ENCODE measurements at regions not wholly inside any gene's neighbourhood (a gene's known extent, or its start where the extent isn't known, plus 50 kb on each side); places are given as distances from the start of the nearest gene placed in this dataset.

DNA sequence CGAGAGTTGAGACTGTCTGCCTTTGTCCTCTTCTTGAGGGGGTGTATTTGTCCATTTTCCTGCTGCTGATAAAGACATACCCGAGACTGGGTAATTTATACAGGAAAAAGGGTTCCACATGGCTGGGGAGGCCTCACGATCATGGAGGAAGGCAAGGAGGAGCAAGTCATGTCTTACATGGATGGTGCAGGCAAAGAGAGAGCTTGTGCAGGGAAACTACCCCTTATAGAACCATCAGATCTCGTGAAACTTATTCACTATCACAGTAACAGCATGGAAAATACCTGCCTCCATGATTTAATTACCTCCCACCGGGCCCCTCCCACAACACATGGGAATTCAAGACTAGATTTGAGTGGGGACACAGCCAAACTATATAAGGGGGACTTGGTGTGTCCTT lies 338.2 kb upstream of the TNRC6C start:
- TF ChIP-seq, protein P1, sequence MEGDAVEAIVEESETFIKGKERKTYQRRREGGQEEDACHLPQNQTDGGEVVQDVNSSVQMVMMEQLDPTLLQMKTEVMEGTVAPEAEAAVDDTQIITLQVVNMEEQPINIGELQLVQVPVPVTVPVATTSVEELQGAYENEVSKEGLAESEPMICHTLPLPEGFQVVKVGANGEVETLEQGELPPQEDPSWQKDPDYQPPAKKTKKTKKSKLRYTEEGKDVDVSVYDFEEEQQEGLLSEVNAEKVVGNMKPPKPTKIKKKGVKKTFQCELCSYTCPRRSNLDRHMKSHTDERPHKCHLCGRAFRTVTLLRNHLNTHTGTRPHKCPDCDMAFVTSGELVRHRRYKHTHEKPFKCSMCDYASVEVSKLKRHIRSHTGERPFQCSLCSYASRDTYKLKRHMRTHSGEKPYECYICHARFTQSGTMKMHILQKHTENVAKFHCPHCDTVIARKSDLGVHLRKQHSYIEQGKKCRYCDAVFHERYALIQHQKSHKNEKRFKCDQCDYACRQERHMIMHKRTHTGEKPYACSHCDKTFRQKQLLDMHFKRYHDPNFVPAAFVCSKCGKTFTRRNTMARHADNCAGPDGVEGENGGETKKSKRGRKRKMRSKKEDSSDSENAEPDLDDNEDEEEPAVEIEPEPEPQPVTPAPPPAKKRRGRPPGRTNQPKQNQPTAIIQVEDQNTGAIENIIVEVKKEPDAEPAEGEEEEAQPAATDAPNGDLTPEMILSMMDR (IDR thresholded peaks at IDR 0.05): no peak
- TF ChIP-seq ZFX (IDR thresholded peaks at IDR 0.05; ENCODE audit: borderline replicate concordance): no peak

Measured in 22Rv1 (cell line).